ENCODE measurements at regions not wholly inside any gene's neighbourhood (a gene's known extent, or its start where the extent isn't known, plus 50 kb on each side); places are given as distances from the start of the nearest gene placed in this dataset.

DNA sequence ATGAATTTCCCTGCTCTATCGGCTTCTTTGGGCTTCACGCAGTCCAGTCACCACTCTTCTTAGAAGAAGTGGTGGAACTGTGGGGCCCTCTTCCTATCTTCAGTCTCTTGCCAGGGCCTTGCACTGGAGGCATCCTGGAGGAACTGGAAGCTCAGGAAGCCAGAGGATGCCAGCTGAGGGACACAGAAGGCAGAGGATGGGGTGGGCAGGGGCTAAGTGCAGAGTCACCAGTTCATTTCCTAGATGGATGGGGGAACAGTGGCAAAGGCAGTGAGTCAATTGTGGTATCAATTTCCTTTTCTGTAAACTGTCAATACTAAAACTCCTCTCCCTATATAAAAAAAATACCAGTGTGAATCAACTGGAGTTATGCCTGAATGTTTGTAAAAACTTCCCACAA lies 419.7 kb downstream of the KLF12 start:
- H3K4me1 ChIP-seq (ENCODE audit: insufficient read depth, poor library complexity, severe bottlenecking), result peaks cover 17% of the 10 kb centered on the region
- no peak for TF ChIP-seq CTCF (IDR thresholded peaks at IDR 0.05; ENCODE audit: poor library complexity, severe bottlenecking)
- ATAC-seq (ENCODE audit: low read depth), result no peak
- H3K27ac ChIP-seq (ENCODE audit: poor library complexity, severe bottlenecking), result no peak overlapping the region
- no peak for DNase-seq (ENCODE audit: low spot score)
- no peaks in the 10 kb centered on the region; the same call in 1 of the 2 replicates for H3K36me3 ChIP-seq (ENCODE audit: low read depth)
- H3K4me3 ChIP-seq (ENCODE audit: severe bottlenecking), result no peak overlapping the region
- H3K9me3 ChIP-seq (ENCODE audit: severe bottlenecking), result no peaks in the 10 kb centered on the region
- H3K27me3 ChIP-seq (ENCODE audit: insufficient read depth, poor library complexity, severe bottlenecking), result no peaks in the 10 kb centered on the region

GRCh38 chr13:73708393-73708985 lies 425.7 kb downstream of the KLF12 start:
- H3K36me3 ChIP-seq (ENCODE audit: low read depth), result peaks cover 7% of the 10 kb centered on the region; the same call in 1 of the 2 replicates
- peak overlapping the region; percentile 28 for H3K27ac ChIP-seq (ENCODE audit: poor library complexity, severe bottlenecking)
- H3K9me3 ChIP-seq (ENCODE audit: severe bottlenecking), result no peaks in the 10 kb centered on the region
- peak; percentile 91 for TF ChIP-seq CTCF (IDR thresholded peaks at IDR 0.05; ENCODE audit: poor library complexity, severe bottlenecking)
- no peak overlapping the region for H3K4me3 ChIP-seq (ENCODE audit: severe bottlenecking)
- no peaks in the 10 kb centered on the region for H3K27me3 ChIP-seq (ENCODE audit: insufficient read depth, poor library complexity, severe bottlenecking)
- DNase-seq (ENCODE audit: low spot score), result no peak
- ATAC-seq (ENCODE audit: low read depth), result peak; percentile 84
- H3K4me1 ChIP-seq (ENCODE audit: insufficient read depth, poor library complexity, severe bottlenecking), result peaks cover 10% of the 10 kb centered on the region

DNA sequence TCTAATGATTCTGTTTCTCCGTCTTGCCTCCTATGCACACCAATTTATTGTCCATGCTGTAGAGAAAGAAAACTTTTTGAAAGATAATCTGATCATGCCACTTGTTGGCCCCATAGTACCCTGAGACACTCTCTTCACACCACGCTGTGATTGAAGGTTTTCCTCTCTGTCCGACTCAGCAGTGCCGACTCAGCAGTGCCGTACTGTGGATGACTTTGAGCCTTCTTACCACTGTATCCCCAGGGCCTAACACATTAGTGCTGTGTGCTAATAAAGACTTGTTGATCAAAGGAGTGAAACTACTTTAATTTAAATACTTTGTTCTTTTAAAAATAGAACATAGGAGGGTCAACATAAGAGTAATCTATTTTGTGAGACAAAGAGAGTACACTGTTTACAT lies 429.6 kb downstream of the KLF12 start:
- ATAC-seq (ENCODE audit: low read depth) (no peak), DNase-seq (ENCODE audit: low spot score) (no peak)
- Histone ChIP-seq H3K27ac (ENCODE audit: poor library complexity, severe bottlenecking) (peak overlapping the region; percentile 89), H3K9me3 (ENCODE audit: severe bottlenecking) (no peaks in the 10 kb centered on the region), H3K4me3 (ENCODE audit: severe bottlenecking) (no peak overlapping the region), H3K4me1 (ENCODE audit: insufficient read depth, poor library complexity, severe bottlenecking) (peaks cover 20% of the 10 kb centered on the region), H3K36me3 (ENCODE audit: low read depth) (peaks cover 7% of the 10 kb centered on the region; the same call in 1 of the 2 replicates), H3K27me3 (ENCODE audit: insufficient read depth, poor library complexity, severe bottlenecking) (no peaks in the 10 kb centered on the region)
- TF ChIP-seq CTCF (IDR thresholded peaks at IDR 0.05; ENCODE audit: poor library complexity, severe bottlenecking), result no peak

- no peaks in the 10 kb centered on the region for H3K9me3 ChIP-seq (ENCODE audit: severe bottlenecking)
- H3K4me3 ChIP-seq (ENCODE audit: severe bottlenecking), result no peak overlapping the region
- DNase-seq (ENCODE audit: low spot score) (no peak), ATAC-seq (ENCODE audit: low read depth) (no peak)
- no peaks in the 10 kb centered on the region for H3K27me3 ChIP-seq (ENCODE audit: insufficient read depth, poor library complexity, severe bottlenecking)
- H3K27ac ChIP-seq (ENCODE audit: poor library complexity, severe bottlenecking), result peak overlapping the region; percentile 89
- peaks cover 20% of the 10 kb centered on the region for H3K4me1 ChIP-seq (ENCODE audit: insufficient read depth, poor library complexity, severe bottlenecking)
- TF ChIP-seq CTCF (IDR thresholded peaks at IDR 0.05; ENCODE audit: poor library complexity, severe bottlenecking), result no peak
- peaks cover 7% of the 10 kb centered on the region; the same call in 1 of the 2 replicates for H3K36me3 ChIP-seq (ENCODE audit: low read depth)
These were observed 430.6 kb downstream of the KLF12 start for GRCh38 chr13:73703606-73704005.

- ATAC-seq (ENCODE audit: low read depth), result peak; percentile 97
- Histone ChIP-seq H3K27ac (ENCODE audit: poor library complexity, severe bottlenecking) (peak overlapping the region; percentile 89), H3K36me3 (ENCODE audit: low read depth) (peaks cover 7% of the 10 kb centered on the region; the same call in 1 of the 2 replicates), H3K4me3 (ENCODE audit: severe bottlenecking) (no peak overlapping the region), H3K27me3 (ENCODE audit: insufficient read depth, poor library complexity, severe bottlenecking) (no peaks in the 10 kb centered on the region), H3K9me3 (ENCODE audit: severe bottlenecking) (no peaks in the 10 kb centered on the region), H3K4me1 (ENCODE audit: insufficient read depth, poor library complexity, severe bottlenecking) (peaks cover 13% of the 10 kb centered on the region)
- DNase-seq (ENCODE audit: low spot score), result no peak
- no peak for TF ChIP-seq CTCF (IDR thresholded peaks at IDR 0.05; ENCODE audit: poor library complexity, severe bottlenecking)
These were observed 431.7 kb downstream of the KLF12 start for GRCh38 chr13:73702419-73703071.
